NB4 (cell line): ENCODE measurements at regions not wholly inside any gene's neighbourhood (a gene's known extent, or its start where the extent isn't known, plus 50 kb on each side); places are given as distances from the start of the nearest gene placed in this dataset.

Experiments
- CTCF ChIP-seq: IDR thresholded peaks from one replicate; pipeline ENCODE4 v1.5.1; 2012; ENCODE audit warnings: low read depth, low read length
- MAX ChIP-seq: IDR thresholded peaks from 2 replicates; pipeline ENCODE4 v1.6.1; 2011; ENCODE audit warnings: low read depth, low read length
- POLR2A ChIP-seq: IDR thresholded peaks from 2 replicates; pipeline ENCODE4 v1.6.1; 2011; ENCODE audit warnings: mild to moderate bottlenecking; ENCODE audit not compliant: insufficient read length; ENCODE audit errors: extremely low read depth

- TF ChIP-seq CTCF (no peak), MAX (no peak), POLR2A (no peak)
Observed at GRCh38 chr5:73330613-73331012, 118.0 kb downstream of the FOXD1 start.
